Fibroblast of the conjunctiva (primary cell): ENCODE measurements at regions not wholly inside any gene's neighbourhood (a gene's known extent, or its start where the extent isn't known, plus 50 kb on each side); places are given as distances from the start of the nearest gene placed in this dataset.
"Not testable (repeated sequence)": the region's sequence is repeated elsewhere in the genome, so short reads cannot be mapped to it uniquely, and the experiment has no call there.

Experiments
- DNase-seq: peaks from one replicate; pipeline ENCODE4 v3.0.0-alpha.2; 2010; ENCODE audit warnings: low read depth

DNA sequence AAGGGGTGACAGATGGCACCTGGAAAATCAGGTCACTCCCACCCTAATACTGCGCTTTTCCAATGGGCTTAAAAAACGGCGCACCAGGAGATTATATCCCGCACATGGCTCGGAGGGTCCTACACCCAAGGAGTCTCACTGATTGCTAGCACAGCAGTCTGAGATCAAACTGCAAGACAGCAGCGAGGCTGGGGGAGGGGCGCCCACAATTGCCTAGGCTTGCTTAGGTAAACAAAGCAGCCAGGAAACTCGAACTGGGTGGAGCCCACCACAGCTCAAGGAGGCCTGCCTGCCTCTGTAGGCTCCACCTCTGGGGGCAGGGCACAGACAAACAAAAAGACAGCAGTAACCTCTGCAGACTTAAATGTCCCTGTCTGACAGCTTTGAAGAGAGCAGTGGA, 205.7 kb upstream of the HTR1E start:
- not testable (repeated sequence) for DNase-seq

- DNase-seq: not testable (repeated sequence)
Observed at GRCh38 chr6:86730772-86731171, 206.6 kb upstream of the HTR1E start.

DNA sequence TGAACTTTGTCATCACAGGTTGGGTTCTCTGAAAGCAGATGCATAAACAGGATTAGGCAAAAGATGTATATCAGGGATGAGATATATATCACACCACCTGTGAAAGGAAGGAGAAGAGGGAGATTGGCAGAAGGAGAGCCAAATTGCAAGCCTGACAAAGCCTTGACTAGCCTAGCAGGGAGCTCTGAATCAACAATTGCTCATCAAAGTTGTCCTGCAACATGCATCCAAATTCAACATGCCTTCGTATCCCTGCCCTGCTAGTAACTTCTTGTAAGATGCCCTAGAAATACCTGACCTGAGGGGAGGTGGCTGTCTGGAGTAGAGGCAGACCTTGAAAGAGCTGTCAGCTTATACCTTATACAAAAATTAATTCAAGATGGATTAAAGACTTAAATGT, 207.1 kb upstream of the HTR1E start:
- no peak for DNase-seq

GRCh38 chr6:86728976-86729375, 208.4 kb upstream of the HTR1E start:
- no peak for DNase-seq

DNA sequence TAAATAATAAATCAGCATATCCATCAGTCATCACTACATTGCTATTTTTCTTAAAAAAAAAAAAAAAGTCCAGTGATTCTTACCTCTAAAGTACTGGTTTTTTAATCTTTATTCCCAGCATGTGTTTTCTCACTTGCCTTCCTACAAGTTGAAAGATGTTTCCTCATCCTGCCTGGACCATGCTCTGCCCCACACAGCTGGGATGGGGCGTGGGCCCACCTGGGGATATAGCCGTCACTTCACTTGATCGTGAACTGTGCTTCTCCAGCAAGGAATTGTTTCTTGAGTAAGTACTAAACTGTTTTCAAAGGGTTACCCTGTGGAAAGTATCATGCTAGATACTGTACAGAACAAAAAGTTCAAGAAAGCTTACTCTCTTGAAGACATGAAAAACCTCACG, 212.6 kb upstream of the HTR1E start:
- DNase-seq: no peak

- no peak for DNase-seq
Observed at GRCh38 chr6:86723729-86724128, 213.6 kb upstream of the HTR1E start.

GRCh38 chr6:86723151-86723550, 214.2 kb upstream of the HTR1E start:
- DNase-seq: no peak

- no peak for DNase-seq
Observed at GRCh38 chr6:86722131-86722530, 215.2 kb upstream of the HTR1E start.

DNA sequence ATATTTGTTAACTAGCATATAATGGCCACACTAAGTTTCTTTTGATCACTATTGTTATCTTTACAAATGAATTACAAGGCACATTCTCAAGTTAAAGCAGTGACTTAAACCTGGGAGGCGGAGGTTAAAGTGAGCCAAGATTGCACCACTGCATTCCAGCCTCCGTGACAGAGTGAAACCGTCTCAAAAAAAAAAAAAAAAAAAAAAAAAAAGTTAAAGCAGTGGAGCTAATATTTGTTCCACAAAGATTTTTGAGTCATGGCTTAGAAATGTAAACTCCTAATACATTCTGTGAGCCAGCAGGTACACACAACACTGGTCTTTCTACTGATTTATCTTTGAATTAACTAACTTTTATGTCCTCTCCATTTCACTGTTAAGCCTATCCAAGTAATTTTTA, 221.7 kb upstream of the HTR1E start:
- no peak for DNase-seq

DNA sequence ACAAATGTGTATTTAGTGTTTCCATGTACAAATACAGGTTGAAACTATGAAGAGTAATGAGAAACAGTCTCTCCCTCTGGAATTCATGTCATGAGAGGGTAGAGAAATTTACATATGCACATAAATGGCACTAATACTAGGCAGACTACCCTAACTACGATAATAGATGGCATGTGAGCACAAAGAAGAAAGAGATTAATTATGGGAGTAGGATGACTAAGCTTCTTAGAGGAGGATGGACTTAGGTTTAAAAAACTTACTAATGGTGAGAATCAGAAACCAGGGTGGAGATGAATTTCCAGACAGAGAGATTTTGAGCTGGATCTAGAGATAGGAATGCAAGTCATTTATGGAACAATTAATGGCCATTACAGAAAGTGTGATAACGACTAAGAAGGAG, 225.3 kb upstream of the HTR1E start:
- no peak for DNase-seq

DNA sequence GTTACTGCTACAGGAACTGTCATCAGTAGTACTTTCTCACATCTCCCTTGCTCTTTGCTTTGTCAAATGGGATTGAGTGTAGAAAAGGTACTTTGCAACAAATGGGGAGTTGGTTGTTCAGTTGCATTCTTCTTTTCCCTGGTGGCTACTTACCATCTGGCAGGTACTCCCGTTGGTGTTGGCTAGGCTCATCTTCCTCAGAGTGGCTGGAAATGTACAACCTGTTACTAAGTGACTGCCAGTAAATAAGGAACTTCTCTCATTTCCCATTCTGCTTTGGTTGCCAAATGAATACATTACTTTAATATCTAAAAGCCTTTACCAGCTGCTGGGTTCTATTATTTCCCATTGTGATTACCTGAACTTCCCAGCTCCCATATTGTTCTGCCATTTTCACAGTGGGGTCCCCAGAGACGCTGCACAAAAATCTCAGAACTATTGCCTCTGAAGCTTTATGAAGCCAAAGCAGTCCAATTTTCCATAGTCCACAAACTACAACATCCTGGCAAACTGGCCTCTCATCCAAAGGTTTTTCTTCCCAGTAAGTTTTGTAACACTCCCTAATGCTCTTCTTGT, 229.7 kb upstream of the HTR1E start:
- DNase-seq: no peak

DNA sequence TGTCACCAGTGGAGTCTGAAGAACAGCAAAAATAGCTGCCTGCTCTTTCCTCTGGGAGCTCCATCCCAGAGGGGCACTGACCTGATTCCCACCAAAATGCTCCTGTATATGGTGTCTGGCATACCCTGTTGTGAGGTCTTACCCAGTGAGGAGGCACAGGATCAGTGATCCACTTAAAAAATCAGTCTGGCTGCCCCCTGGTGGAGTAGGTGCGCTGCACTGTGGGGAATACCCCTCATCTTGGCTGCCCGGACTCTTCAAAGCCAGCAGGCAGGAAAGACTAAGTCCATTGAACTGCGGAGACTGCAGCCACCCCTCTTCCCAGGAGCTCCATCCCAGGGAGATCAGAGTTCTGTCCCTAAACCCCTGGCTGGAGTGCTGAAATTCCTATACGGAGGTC, 230.9 kb upstream of the HTR1E start:
- no peak for DNase-seq

DNA sequence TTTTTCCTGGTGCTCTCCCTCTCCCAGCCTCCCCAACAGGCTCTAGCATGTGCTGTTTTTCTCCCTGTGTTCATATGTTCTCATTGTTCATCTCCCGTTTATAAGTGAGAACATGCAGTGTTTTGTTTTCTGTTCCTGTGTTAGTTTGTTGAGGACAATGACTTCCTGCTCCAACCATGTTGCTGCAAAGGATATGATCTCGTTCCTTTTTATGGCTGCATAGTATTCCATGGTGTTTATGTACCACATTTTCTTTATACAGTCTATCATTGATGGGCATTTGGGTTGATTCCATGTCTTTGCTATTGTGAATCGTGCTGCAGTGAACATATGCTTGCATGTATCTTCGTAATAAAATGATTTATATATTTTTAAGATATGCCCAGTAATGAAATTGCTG, 236.1 kb upstream of the HTR1E start:
- not testable (repeated sequence) for DNase-seq

DNA sequence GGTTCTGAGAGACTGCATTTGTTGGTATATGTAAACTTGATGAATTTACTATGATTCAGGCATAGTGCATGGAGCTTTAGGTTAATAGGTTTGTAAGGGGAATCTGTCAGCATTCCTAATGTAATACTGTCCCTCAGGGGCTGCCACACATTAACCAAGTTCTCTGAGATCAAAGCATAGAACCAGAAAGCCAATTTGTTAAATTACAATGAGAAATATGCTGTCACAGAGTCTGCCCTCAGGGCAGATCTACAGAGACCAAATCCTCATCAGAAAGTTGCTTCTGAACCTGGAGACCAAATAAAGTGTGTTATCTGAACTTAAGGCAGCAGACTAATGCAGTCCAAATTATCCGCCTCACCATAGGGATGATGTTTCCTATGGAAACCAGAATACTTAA, 250.8 kb upstream of the HTR1E start:
- no peak for DNase-seq

DNA sequence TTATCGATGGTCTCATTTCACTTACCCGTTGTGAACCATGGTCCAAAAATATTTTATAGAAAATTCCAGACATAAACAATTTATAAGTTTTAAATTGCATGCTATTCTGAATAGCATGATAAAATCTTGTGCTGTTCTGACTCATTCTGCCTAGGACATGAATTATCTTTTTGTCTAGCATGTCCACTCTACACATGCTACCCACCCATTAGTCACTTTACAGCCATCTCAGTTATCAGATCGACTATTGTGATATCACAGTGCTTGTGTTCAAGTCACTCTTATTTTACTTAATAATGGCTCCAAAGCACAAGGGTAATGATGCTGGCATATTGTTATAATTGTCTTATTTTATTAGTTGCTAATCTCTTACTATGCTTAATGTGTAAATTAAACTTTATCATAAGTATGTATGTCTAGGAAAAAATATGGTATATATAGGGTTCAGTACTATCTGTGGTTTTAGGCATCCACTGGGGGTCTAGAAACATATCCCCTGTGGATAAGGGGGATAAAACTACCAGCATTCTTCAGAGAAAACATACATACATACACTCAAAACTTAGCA, 252.0 kb upstream of the HTR1E start:
- no peak for DNase-seq

DNA sequence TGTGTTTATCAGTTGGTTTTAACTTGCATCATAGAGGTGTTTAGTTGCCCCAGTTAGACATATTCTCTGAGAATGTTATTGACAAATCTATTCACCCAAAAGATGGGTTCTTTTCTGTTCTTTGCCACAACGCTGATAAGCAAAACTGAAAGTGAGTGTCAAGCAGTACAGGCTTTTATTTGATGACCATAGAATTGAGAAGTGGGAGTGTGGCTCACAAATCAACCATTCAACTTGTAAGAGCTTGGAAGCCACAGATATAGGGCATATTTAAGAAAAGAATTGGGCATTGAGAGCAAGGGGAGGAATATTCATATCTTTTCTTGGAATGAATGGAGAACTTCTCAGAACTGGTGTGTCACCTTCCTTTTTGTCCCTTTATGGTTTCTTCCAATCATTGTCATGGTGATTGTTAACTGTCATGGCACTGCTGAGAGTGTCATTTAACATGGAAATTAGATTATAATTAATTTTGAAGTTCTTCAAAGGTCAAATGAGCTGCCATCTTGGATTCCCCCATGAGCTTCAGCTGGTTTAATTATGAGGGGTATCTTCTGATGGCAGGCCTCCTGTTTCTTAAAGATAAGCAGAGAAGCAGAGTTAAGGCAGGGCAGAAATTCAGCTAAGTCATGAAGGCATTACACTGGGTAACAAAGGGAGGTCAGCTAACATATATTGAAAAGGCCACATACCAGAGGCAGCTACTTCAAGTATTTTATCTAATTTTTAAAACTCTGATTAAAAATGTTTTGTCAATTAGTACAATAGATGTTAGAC, 254.0 kb upstream of the HTR1E start:
- DNase-seq: no peak

DNA sequence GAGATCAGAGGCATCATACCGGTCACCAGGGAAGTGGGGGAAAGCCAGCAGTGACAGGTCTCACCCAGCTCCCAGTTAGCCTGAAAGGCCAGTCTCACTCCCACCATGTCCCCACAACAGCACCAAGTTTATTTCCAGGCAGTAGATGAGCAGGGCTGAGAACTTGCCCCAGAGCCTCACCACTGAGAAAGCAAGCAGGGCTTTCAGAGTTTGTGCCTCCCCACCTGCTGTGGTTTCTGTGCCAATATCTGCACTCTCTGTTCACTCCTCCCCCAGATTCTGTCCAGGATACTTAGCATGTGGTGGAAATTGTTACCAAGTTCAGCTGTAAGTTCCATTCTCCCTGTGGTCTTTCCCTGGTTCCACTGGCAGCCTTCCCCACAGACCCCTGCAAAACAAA, 255.0 kb upstream of the HTR1E start:
- no peak for DNase-seq

DNA sequence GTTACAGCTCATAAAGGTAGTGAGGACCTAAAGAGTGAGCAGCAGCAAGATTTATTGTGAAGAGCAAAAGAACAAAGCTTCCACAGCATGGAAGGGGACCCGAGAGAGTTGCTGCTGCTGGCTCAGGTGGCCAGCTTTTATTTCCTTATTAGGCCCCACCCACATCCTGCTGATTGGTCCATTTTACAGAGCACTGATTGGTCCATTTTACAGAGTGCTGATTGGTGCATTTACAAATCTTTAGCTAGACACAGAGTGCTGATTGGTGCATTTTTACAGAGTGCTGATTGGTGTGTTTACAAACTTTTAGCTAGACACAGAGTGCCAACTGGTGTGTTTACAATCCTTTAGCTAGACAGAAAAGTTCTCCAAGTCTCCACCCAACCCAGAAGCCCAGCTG, 256.2 kb upstream of the HTR1E start:
- DNase-seq: not testable (repeated sequence)

DNA sequence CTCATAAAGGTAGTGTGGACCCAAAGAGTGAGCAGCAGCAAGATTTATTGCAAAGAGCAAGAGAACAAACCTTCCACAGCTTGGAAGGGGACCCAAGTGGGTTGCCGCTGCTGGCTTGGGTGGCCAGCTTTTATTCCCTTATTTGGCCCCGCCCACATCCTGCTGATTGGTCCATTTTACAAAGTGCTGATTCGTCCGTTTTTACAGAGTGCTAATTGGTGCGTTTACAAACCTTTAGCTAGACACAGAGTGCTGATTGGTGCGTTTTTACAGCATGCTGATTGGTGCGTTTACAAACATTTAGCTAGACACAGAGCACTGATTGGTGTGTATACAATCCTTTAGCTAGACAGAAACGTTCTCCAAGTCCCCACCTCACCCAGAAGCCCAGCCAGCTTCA, 265.2 kb upstream of the HTR1E start:
- not testable (repeated sequence) for DNase-seq

GRCh38 chr6:86657192-86657591, 280.1 kb upstream of the HTR1E start:
- no peak for DNase-seq

- no peak for DNase-seq
Observed at GRCh38 chr6:86629123-86629522, 308.2 kb upstream of the HTR1E start.

DNA sequence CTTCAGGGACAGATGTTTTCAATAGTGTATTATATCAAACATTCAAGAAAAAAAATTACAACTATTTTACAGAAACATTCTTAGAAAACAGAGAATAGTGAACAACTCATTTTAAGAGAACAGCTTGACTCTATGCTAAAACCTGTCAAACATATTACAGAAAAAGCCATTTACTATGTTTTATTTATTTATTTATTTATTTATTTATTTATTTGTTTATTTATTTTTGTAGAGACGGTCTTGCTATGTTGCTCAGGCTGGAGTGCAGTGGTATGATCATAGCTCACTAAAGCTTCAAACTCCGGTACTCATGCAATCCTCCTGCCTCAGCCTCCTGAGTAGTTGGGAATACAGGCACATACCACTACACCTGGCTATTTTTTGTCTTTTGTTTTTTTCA, 317.9 kb upstream of the HTR1E start:
- no peak for DNase-seq

DNA sequence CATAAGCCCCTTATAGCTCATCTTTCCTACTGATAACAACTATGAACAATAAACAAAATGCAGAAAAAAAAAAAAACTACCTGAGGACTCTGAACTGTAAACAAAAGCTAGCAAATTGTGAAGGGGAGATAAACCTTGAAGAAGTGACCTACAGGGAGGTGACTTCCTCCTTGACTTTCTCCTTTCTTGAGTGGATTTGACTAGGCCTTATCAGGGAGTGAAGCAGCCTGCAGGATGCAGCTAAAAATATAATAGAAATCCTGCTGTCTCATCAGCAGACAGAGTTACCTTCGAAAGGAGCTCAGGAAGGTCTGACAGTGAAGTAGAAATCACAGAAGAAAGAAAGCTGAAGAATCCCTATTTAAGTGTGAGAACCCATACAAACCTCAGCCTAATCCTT, 322.0 kb upstream of the HTR1E start:
- no peak for DNase-seq
